NCI-H69 (cell line): ENCODE measurements at regions not wholly inside any gene's neighbourhood (a gene's known extent, or its start where the extent isn't known, plus 50 kb on each side); places are given as distances from the start of the nearest gene placed in this dataset.
"Not testable (repeated sequence)": the region's sequence is repeated elsewhere in the genome, so short reads cannot be mapped to it uniquely, and the experiment has no call there.

ENCODE experiments used
- DNase-seq: peaks from one replicate; lab custom pipeline; 2025; lab: John Stamatoyannopoulos, UW

- peak; percentile 46 for DNase-seq
These were observed 1048.7 kb upstream of the NUDT12 start for GRCh38 chr5:104611135-104611767.

- peak; percentile 49 for DNase-seq
These were observed 1043.8 kb upstream of the NUDT12 start for GRCh38 chr5:104606258-104606829.

- DNase-seq, result peak; percentile 95
These were observed 1037.1 kb upstream of the NUDT12 start for GRCh38 chr5:104599726-104600125.

GRCh38 chr5:104598285-104598684, 1035.7 kb upstream of the NUDT12 start:
- DNase-seq, result no peak

- DNase-seq, result no peak
These were observed 1032.3 kb upstream of the NUDT12 start for GRCh38 chr5:104594850-104595249.

GRCh38 chr5:104576677-104577076, 1014.1 kb upstream of the NUDT12 start:
- DNase-seq, result no peak

- DNase-seq, result peak; percentile 30
These were observed 1011.5 kb upstream of the NUDT12 start for GRCh38 chr5:104573949-104574709.

- DNase-seq, result peak; percentile 54
These were observed 1007.0 kb upstream of the NUDT12 start for GRCh38 chr5:104569621-104570020.

- DNase-seq, result no peak
These were observed 1001.9 kb upstream of the NUDT12 start for GRCh38 chr5:104564530-104564929.

- DNase-seq, result no peak
These were observed 994.4 kb upstream of the NUDT12 start for GRCh38 chr5:104556957-104557356.

- DNase-seq, result no peak
These were observed 989.0 kb upstream of the NUDT12 start for GRCh38 chr5:104551628-104552027.

- not testable (repeated sequence) for DNase-seq
These were observed 984.3 kb upstream of the NUDT12 start for GRCh38 chr5:104546871-104547270.

- DNase-seq, result peak; percentile 15
These were observed 978.7 kb upstream of the NUDT12 start for GRCh38 chr5:104541141-104541785.

GRCh38 chr5:104540448-104540847, 977.9 kb upstream of the NUDT12 start:
- DNase-seq, result peak; percentile 88

- no peak for DNase-seq
These were observed 977.2 kb upstream of the NUDT12 start for GRCh38 chr5:104539618-104540350.

- no peak for DNase-seq
These were observed 976.1 kb upstream of the NUDT12 start for GRCh38 chr5:104538734-104539133.

- DNase-seq, result no peak
These were observed 970.9 kb upstream of the NUDT12 start for GRCh38 chr5:104533498-104533897.

GRCh38 chr5:104526866-104527265, 964.3 kb upstream of the NUDT12 start:
- no peak for DNase-seq

- DNase-seq, result no peak
These were observed 951.1 kb upstream of the NUDT12 start for GRCh38 chr5:104513640-104514072.

GRCh38 chr5:104513121-104513602, 950.6 kb upstream of the NUDT12 start:
- no peak for DNase-seq

- no peak for DNase-seq
These were observed 949.7 kb upstream of the NUDT12 start for GRCh38 chr5:104512063-104512825.
